NCI-H1930 (cell line): ENCODE measurements at regions not wholly inside any gene's neighbourhood (a gene's known extent, or its start where the extent isn't known, plus 50 kb on each side); places are given as distances from the start of the nearest gene placed in this dataset.

Experiments used
- DNase-seq, 2 experiments: peaks; one replicate each; lab custom pipeline; 2025; lab: John Stamatoyannopoulos, UW

GRCh38 chr17:71917715-71918114 lies 203.1 kb upstream of the SOX9 start:
- no peak for DNase-seq

- no peak for DNase-seq
Measured at GRCh38 chr17:71919186-71919585, 201.6 kb upstream of the SOX9 start.

GRCh38 chr17:71919896-71920295 lies 200.9 kb upstream of the SOX9 start:
- no peak for DNase-seq

- DNase-seq: no peak
Measured at GRCh38 chr17:71921796-71922195, 199.0 kb upstream of the SOX9 start.

GRCh38 chr17:71922439-71922838 lies 198.4 kb upstream of the SOX9 start:
- DNase-seq: no peak

GRCh38 chr17:71926746-71927398 lies 193.9 kb upstream of the SOX9 start:
- DNase-seq: no peak

- DNase-seq: no peak
Measured at GRCh38 chr17:71933306-71933705, 187.5 kb upstream of the SOX9 start.

- no peak for DNase-seq
Measured at GRCh38 chr17:71934520-71934919, 186.3 kb upstream of the SOX9 start.

GRCh38 chr17:71935341-71935740 lies 185.5 kb upstream of the SOX9 start:
- DNase-seq: no peak

GRCh38 chr17:71936977-71937376 lies 183.8 kb upstream of the SOX9 start:
- DNase-seq: no peak

GRCh38 chr17:71937914-71938313 lies 182.9 kb upstream of the SOX9 start:
- no peak for DNase-seq

GRCh38 chr17:71938340-71939010 lies 182.3 kb upstream of the SOX9 start:
- no peak for DNase-seq

- DNase-seq: no peak
Measured at GRCh38 chr17:71941920-71942319, 178.9 kb upstream of the SOX9 start.

GRCh38 chr17:71942626-71943025 lies 178.2 kb upstream of the SOX9 start:
- no peak for DNase-seq

- no peak for DNase-seq
Measured at GRCh38 chr17:71948703-71949422, 172.0 kb upstream of the SOX9 start.

GRCh38 chr17:71959154-71959553 lies 161.7 kb upstream of the SOX9 start:
- no peak for DNase-seq

- DNase-seq: no peak
Measured at GRCh38 chr17:71963351-71963750, 157.5 kb upstream of the SOX9 start.

- no peak for DNase-seq
Measured at GRCh38 chr17:71963791-71964190, 157.0 kb upstream of the SOX9 start.

- DNase-seq: no peak
Measured at GRCh38 chr17:71964559-71964958, 156.3 kb upstream of the SOX9 start.

GRCh38 chr17:71966055-71966454 lies 154.8 kb upstream of the SOX9 start:
- DNase-seq: no peak

GRCh38 chr17:71966459-71967313 lies 154.1 kb upstream of the SOX9 start:
- no peak for DNase-seq

GRCh38 chr17:71969500-71969899 lies 151.3 kb upstream of the SOX9 start:
- DNase-seq: no peak
